ENCODE measurements at regions not wholly inside any gene's neighbourhood (a gene's known extent, or its start where the extent isn't known, plus 50 kb on each side); places are given as distances from the start of the nearest gene placed in this dataset.
"Not testable (repeated sequence)": the region's sequence is repeated elsewhere in the genome, so short reads cannot be mapped to it uniquely, and the experiment has no call there.

DNA sequence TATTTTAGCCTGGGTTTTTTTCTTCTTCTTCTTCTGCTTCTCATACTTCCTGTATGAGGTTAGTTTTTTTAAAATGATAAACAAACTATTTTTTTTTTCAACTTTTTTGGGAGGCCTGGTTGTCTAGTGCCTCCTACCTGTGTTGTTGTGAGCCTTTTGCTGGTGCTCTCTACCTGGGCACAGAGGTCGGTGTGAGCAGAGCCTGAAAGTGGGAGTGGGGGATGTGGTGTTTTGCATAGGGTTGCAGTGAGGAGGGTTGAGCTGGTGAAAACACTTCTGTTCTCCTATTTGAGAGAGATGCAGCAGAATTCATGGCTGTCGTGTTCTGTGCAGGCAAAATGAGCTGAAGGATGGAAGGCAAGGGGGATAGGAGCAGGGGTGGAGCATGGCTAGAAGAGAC, 232.7 kb upstream of the PLGLB2 start:
- DNase-seq (ENCODE audit: low read depth) = not testable (repeated sequence)

DNA sequence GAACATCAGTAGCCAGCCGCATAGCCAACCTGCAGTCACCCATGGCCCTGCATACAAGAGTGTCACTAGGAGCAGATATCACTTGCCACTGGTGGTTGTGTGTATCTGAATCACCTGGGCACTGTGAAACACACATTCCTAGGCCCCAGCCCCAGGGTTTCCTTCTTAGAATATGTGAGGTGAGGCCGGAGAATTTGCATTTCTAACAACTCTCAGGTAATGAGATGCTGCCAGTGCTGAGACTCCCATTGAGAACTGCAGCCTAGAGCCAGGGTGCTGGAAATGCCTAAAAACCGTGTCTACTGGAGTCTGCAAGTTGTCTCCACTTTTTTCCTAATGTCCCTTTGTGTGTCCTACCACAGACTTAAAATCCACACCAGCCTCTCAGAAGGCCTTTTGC, 232.0 kb upstream of the PLGLB2 start:
- DNase-seq (ENCODE audit: low read depth) = not testable (repeated sequence)

DNA sequence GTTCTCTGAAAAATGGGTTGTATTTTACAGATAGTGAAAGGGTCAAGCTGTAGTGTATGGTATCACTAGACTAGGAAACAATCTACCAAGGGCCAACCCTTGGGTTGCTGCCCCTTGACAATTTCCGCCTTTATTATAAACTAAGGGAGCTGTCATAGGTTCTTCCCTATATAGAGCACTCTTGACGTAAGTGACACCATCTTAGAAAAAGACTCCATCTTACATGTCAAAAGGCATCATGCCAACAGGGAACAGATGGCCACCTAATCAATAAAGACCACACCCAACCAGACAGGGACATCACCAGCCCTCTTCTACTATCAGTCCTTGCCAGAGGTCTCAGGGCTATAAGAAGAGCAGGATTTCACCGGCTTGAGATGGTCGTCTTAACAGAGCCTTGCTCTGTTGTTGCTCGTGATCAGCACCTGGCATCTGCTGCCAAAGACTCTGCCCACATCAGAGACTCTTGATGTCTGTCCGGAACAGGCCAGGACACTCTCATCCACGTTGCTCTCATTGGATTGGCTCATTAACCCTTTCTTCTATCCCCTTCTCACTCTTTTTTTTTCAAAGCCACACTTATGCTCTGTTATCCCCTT, 231.4 kb upstream of the PLGLB2 start:
- DNase-seq (ENCODE audit: low read depth) = peak; percentile 74

DNA sequence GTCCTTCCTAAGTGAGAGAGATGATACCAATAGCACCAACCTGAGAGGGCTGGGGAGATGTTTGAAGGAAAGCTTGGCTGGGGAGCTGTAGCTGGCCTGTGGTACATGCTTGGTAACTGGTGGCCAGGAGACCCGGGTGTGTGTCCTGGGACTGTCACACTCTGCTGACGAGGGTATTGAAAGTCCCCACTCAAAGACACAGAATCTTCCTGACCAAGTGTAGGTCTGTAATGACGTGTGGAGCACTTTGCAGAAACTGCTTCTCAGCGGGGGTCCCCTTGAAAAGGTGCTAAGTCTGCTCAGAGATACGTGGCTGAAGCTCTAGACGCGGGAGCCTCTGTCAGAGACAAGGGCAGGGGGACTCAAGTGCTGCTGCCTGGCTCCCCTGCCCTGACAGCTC, 230.4 kb upstream of the PLGLB2 start:
- not testable (repeated sequence) for DNase-seq (ENCODE audit: low read depth)

DNA sequence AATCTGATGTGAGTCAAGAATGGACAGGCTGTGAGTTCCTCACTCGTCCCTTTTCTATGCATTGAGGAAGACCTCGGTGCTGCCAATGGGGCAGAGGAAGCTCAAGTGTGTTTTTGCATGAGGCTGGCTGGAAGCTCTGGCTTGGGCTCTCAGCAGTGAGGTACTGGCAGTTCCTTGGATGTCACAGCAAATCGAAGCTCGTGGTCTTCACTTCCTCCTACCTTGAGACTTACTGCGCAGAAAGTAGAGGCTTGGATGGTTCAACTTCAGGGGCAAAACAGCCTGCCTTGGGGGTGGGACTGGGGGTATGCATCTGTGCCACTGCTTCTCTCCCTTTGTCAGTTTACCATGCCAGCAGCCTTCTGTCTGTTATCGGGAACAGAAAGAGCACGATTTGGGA, 229.8 kb upstream of the PLGLB2 start:
- DNase-seq (ENCODE audit: low read depth) = not testable (repeated sequence)

DNA sequence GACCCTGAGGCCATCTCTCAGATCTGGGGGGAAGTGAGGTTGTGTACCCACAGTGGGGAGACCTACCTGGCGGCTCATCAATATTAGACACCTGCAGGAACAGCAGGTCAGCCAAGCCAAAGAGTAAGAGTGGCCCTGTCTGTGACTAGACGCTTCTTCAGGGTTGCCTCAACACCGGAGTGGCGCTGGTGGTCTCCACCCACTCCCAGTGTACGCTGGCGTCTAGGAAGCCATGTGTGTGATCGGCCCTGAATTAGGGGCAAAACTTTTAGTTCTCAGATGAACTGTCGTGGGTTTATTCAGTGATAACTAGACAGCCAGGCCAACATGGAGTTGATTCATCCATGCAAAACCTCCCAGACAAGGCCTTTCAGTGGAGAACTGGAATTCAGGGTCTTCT, 229.3 kb upstream of the PLGLB2 start:
- not testable (repeated sequence) for DNase-seq (ENCODE audit: low read depth)

DNA sequence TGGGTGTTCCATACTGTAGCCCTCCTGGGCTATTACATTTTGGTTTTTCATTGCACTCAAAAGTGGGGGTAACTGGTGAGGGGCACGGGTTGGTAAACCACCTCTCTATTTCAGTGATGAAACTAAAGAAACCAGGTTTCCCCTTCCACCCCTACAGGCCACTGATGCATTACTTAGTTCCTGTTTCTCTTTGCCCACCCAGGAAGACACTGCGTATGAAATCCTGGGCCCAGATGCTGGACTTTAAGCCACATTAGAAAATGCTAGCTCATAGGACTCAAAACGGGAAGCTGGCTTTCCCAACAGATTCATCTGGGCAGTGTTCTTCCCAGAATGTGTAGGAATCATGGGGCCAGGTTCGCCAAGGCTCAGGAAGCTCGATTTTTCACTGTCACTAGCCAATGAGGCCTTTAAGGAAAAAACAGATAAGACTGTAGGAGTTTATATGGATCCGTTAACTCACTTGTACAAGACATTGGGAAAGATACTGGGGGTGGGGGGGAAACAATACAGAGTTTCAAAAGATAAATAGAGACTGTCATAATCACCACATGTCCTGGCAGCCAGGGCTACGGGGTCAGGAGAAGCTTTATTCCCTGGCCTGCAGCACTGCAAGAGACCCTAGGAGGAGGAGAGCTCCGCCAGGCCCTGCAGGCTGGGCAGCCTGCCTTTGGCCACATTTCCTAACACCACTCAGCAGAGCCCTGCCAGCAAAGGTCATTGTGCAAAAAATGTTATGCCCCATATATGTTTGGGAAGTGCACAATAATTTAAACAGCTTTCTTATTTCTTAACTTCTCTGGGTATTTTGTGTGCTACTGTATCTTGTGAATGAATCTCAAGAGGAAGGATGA, 228.5 kb upstream of the PLGLB2 start:
- not testable (repeated sequence) for DNase-seq (ENCODE audit: low read depth)

DNA sequence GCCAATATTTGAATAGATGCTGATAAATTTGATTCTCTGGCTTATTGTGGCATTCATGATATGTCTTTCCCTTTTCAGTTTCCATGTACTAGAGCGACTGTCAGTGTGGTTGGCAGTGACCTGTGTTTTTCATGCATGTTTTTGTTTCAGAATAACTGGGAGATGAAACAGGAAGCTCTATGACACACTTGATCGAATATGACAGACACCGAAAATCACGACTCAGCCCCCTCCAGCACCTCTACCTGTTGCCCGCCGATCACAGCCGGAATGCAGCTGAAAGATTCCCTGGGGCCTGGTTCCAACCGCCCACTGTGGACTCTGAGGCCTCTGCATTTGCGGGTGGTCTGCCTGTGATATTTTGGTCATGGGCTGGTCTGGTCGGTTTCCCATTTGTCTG, 226.8 kb upstream of the PLGLB2 start:
- not testable (repeated sequence) for DNase-seq (ENCODE audit: low read depth)

DNA sequence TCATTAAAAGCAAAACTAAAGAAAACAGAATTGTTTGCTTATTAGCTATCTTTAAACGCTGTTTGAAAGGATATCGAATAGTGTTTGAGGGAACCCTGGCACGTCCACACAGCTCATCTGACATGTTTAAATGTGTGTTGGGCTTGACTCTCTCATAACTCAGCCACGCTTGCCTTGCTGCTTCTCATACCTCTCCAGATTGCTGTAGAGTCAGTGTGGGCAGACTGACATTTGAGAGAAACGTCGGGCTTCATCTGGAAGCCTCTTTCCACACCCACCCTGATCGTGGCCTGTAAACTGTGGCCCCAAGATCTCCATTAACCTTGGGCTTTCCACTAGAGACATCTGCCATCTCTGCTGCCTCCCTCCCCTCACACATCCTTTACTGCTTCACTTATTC, 226.4 kb upstream of the PLGLB2 start:
- DNase-seq (ENCODE audit: low read depth) = not testable (repeated sequence)

DNA sequence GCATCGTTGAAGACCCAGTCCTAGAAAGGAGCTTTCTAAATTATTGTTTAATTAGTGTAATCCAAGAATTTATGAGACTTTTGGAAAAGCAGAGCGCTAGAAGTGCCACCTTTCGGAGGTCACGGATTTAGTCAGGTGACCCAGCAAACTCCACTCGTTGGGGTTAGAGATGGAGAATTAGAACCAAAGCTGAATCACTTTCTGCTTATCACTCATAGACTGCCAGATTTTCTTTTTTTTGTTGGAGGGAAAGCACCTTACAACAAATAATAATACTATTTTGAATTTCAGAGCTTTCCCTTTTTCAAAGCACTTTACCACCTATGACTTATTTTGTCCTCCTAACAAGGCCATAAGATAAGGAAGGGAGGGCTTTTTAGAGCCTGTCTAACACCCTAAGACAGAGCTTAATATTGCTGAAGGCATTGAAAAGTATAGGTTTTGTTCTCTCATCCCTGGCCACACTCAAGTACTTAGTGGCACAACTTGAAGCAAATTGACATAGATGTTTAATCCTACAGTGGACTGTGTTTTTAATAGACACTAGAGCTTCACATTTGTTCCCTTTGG, 223.2 kb upstream of the PLGLB2 start:
- not testable (repeated sequence) for DNase-seq (ENCODE audit: low read depth)

DNA sequence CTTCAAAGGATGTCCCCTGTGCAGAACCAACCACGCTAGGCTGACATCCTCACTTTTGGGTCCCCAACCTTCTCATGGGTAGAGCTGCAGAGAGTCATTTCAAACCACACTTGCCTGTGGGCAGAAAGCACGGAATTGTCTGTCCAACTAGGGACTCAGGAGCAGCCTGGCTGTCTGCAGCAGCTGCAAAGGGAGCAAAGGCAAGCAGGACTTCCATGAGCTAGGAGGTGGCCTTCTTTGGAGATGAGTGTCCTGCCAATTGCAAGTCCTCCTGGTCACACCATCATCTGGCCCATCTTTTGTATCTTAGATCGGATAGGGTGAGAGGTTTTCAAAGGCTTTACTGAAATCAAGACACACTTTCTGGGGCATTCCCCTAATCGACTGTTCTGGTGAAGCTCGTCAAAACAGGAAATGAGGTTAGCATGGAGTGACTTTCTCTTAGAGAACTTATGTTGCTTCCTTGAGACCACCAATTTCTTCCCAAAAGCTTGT, 222.3 kb upstream of the PLGLB2 start:
- DNase-seq (ENCODE audit: low read depth) = not testable (repeated sequence)

DNA sequence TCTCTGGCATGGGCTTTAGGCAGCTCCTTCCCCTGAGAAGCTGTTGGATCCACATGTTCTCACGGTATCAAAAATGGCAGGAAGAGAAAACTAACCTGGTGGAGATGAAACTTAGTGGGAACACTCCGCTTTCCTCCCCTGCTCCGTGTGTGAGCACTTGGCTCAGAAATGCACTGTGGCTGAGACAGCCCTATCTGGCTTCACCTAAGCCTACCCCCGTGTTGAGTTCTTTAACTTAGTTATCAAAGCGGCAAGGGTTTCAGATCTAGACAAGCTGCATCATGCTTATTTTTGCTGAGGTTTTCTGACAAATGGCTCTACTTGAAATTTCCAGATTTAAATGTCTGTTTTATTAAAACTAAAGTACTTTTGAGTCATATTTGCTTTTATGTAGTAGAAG, 221.6 kb upstream of the PLGLB2 start:
- not testable (repeated sequence) for DNase-seq (ENCODE audit: low read depth)

DNA sequence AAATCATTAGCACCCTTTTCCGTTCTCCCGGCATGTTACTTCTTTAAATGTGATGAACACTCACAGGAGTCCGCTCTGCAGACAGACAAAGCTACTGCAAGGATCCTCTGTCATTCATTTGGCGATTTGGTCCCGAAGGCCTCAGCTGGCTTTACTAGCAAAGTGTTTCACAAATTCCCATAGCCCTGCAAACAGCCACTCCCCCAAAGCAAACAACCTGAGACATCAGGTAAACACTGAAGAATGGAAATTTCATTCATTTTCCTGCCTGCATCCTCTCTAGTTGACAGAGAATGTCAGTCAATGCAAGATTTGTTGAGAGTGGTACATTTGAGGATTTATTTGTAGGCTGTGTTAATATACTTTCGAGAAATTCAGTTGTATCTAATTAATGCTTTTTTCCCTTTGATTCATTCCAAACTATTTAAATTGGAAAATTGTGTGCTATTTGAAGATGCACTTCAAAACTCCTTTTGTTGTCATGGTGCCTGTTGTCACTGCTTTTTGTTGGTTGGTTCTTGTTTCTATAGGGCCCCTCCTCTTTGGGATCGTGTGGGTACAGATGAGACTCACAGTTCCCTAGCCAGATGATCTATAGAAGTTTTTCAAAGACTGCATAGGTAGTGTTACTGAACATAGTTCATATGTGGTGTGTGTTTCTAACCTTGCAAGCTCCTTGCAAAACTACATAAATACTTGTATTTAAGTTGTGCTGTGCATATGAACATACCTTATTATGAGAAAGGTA, 215.7 kb upstream of the PLGLB2 start:
- DNase-seq (ENCODE audit: low read depth) = not testable (repeated sequence)

DNA sequence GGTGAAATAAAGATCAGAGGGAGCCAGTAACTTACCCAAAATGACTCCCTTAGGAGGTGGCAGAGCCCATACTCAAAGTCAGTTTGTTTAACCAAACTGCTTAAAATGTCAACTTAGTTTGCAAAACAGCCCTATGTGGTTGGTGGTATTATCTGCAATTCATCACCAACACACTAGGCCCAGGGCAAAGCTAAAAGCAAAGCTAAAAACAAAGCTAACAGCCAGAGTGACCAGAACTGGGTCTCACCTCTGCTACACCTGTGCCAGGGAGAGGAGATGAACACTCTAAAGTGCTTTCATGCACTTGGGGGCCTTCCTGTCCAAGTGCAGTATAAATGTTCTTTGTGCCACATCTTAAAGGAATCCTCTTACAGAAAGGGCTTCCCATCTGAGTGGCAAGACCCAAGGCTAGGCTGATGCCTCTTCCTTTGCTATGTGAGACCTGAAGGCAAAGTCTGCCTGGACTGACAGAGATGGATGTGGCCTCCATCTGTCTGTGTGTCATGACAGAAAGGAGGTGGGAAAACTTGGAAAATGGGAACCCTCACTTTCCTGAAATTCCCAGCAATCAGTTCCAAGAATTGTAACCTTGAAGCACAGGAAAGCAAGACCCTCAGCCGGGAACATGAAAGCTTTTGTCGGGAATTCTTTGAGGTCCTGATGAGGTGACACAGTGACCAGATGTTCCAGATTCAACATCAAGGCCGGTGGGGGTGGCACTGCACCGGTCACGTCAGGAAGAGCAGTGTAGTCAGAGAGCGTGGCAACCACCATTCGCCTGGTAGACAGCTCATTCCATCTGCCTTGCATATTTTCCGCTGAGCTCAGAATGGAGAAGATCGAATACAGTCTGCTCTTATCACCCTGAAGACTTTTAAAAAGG, 214.3 kb upstream of the PLGLB2 start:
- not testable (repeated sequence) for DNase-seq (ENCODE audit: low read depth)

DNA sequence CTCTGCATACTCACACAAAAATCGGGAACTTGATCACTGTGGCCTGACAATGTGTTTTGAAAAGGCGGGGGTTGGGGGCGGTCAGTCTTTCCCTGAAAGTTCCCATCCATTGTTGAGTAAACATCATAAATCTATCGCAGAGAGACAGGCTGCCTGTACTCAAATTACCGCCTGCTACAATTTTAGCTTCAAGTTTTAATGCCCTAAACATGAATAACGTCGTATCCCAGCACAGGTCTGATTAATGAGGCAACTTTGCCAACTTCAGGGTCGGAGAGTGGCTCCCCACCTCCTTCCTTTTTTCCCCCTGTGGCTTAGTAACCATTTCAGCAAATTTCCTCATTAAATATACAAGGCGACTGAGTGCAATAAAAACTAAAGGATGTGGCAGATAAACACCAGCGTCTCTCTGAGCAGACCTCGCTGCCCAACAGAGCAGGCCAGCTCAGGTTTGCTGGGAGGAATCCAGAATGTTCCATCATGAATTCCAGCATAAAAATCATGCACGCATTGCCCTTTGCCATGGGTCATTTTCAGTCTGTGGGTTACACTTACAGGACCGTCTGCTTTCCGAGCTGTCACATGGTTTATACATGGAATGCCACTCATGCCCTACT, 213.5 kb upstream of the PLGLB2 start:
- DNase-seq (ENCODE audit: low read depth) = not testable (repeated sequence)

DNA sequence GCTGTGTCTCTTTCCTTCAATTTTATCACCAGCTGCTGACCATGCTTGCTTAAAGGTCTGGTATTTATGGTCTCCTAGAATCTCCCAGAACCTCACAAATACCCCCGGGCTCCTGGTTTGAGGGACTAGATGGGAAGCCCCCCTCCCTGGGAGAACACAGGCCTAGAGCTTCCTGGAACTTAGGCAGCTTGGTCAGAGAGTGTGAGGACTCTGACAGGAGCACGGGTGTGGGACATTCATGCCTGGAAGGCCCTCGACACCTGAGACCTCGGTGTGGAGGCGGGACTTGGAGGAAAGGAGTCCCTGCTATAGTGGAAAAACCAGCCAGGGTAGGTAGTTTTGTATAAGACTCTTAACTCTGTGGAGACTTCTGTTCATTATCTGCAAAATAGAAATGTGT, 211.5 kb upstream of the PLGLB2 start:
- not testable (repeated sequence) for DNase-seq (ENCODE audit: low read depth)

DNA sequence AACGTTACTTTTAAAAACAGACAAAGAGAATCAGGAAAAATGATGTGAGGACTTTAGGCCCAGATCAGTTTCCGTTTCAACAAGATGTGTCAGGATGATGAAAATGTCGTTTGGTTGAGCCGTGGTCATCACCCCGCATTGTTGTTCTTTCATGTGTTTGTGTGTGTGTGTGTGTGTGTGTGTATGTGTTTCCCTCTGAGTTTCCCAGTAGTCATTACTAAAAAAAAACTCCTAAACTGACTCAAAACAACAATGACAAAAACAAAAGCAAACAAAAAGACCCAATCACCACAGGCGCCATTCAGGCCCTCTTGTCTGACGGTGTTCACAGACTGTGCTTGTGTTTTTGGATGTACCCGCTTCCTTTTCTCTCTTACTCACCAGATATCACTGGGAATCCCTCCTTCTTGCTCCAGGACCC, 210.6 kb upstream of the PLGLB2 start:
- DNase-seq (ENCODE audit: low read depth) = not testable (repeated sequence)

DNA sequence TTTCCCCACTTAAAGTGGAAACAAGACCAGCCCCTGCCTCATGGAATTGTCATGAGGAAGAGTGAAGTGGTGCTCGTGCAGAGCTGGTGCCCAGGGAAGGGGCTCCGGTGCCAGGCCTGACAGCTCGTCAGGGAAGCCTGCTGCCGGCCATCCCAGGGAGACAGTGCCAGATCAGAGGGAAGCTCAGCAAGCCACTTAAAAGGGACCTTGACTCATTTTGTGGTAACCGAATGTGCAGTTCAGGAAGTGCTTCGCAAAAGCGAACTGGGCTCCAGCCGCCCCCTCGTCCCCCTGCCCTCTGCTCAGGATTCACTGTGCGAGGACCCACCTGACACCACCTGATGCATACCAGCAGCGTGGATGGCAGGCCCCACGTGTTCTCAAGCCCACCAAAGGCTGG, 209.6 kb upstream of the PLGLB2 start:
- not testable (repeated sequence) for DNase-seq (ENCODE audit: low read depth)

DNA sequence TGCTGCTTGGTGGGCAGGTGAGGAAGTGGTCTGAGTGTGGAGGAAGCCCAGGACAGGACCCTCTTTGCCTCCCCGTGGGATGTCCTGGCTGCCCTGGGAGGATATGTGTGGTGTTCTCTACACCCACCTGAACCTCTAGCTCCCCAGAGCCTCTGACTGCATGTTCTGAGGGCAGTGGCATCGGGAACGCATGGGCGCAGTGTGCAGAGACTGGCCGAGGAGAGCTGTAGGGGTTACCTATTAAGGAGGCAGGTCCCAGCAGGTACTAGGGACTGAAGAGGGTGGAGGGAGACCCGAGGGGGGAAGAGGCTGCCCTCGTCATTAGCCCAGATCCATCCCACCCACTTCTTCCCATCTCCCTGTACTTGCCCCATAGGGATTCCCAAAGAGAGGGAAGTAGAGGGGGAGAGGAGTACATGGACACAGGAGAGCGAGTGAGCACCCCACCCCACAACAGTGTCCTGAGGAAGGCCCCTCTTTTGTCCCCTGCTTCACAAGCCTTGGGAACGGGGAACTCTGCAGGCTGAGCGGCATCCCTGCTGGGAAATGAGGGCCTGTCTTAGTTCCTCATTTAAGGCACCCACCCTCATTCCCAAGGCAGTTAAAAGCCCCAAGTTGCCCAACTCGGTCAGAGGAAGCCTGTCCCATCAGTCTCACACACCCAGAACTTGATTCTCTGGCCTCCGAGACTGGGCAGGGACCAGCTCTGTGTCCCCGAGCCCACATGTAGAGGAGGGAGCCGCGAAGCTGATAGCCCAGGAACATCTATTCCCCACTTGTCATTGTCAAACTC, 208.5 kb upstream of the PLGLB2 start:
- DNase-seq (ENCODE audit: low read depth) = not testable (repeated sequence)

DNA sequence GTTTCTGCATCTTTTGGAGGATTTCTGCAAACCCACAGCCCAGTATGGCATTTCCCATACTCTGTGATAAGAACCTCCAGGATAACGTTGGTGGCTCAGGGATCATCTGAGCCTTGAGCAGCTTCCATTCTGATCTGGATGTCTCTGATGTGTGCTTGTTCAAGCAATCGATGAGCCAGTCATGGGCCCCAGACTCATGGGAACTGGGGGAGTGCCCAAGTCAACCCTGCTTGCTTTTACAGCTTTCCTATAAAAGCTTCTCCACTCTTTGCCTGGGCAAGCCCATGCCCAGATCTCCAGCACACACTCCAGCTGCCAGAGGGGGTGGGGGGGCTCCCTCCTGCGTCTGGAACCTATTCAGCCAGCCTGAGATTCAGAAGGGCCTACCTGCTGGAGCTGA, 207.6 kb upstream of the PLGLB2 start:
- DNase-seq (ENCODE audit: low read depth) = not testable (repeated sequence)

Measured in CMK (cell line).